Neural cell (in vitro differentiated cells): ENCODE measurements at regions not wholly inside any gene's neighbourhood (a gene's known extent, or its start where the extent isn't known, plus 50 kb on each side); places are given as distances from the start of the nearest gene placed in this dataset.

Experiments
- CTCF ChIP-seq: fragments of 450-650 bp; IDR thresholded peaks from 2 replicates; pipeline ENCODE4 v1.5.1; 2014; ENCODE audit warnings: antibody characterized with exemption, mild to moderate bottlenecking, moderate library complexity; ENCODE audit not compliant: poor library complexity, severe bottlenecking
- RAD21 ChIP-seq: fragments of 450-650 bp; conservative IDR thresholded peaks from 2 replicates; pipeline ENCODE4 v1.6.1; 2014; ENCODE audit warnings: antibody characterized with exemption, mild to moderate bottlenecking, moderate library complexity

GRCh38 chr1:90494748-90495282, 222.3 kb downstream of the BARHL2 start:
- TF ChIP-seq RAD21 (no peak), CTCF (no peak)
